ENCODE measurements at regions not wholly inside any gene's neighbourhood (a gene's known extent, or its start where the extent isn't known, plus 50 kb on each side); places are given as distances from the start of the nearest gene placed in this dataset.

DNA sequence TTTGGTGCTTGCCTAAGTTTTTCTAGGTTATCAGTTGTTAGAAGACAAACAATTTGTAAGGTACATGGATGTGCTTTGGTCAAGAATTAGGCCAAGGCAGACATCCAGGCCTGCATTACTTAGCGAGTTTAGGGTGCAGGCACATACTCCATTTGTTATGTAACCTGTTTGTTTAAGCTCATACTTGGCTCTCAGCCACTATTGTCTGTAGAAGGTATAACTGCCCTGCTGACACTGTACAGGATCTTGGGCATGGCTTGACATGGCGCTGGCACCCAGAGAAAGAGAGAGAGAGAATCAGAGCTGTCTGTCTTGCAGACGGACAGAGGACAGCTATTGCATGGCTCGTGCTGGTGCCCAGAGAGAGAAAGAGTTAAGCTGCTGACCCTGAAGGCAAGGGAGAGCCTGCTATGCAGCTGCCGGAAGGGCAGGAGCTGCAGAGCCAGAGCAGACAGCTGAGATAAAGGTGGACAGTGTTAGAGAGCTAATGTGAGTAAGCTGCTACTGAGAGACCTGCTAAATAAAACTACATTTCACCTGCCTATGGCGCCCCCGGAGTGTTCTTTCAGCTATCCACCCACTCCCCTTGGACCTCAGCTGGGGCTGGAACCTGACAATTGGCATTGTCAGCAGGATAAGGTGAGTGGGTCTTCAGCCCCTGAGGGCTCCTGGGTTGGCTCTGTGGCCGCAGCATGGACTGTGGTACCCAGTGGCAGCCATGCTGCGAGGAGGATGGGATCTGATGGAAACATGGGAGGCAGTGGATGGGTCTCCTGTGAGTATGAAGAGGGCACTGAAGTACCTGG lies 120.9 kb upstream of the TMEM106B start:
- no peak for TF ChIP-seq POLR2A (IDR thresholded peaks at IDR 0.05)
- TF ChIP-seq, protein P1, sequence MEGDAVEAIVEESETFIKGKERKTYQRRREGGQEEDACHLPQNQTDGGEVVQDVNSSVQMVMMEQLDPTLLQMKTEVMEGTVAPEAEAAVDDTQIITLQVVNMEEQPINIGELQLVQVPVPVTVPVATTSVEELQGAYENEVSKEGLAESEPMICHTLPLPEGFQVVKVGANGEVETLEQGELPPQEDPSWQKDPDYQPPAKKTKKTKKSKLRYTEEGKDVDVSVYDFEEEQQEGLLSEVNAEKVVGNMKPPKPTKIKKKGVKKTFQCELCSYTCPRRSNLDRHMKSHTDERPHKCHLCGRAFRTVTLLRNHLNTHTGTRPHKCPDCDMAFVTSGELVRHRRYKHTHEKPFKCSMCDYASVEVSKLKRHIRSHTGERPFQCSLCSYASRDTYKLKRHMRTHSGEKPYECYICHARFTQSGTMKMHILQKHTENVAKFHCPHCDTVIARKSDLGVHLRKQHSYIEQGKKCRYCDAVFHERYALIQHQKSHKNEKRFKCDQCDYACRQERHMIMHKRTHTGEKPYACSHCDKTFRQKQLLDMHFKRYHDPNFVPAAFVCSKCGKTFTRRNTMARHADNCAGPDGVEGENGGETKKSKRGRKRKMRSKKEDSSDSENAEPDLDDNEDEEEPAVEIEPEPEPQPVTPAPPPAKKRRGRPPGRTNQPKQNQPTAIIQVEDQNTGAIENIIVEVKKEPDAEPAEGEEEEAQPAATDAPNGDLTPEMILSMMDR (IDR thresholded peaks at IDR 0.05): no peak

Data from right lobe of liver (tissue), 4 donors.